Nephron progenitor cell (in vitro differentiated cells): ENCODE measurements at regions not wholly inside any gene's neighbourhood (a gene's known extent, or its start where the extent isn't known, plus 50 kb on each side); places are given as distances from the start of the nearest gene placed in this dataset.

Experiments used
- DNase-seq: peaks from one replicate; pipeline ENCODE4 v3.0.0; 2021
- H3K27ac Mint-ChIP-seq: 2 replicates; pipeline ENCODE4 v1.8.0; 2021; ENCODE audit warnings: mild to moderate bottlenecking, moderate library complexity, mixed read lengths
- H3K27me3 Mint-ChIP-seq: 2 replicates; pipeline ENCODE4 v1.8.0; 2021; ENCODE audit warnings: mild to moderate bottlenecking, low read depth, mixed read lengths; ENCODE audit not compliant: poor library complexity
- H3K36me3 Mint-ChIP-seq: 2 replicates; pipeline ENCODE4 v1.8.0; 2021; ENCODE audit warnings: low read depth, mixed read lengths
- H3K4me1 Mint-ChIP-seq: 2 replicates; pipeline ENCODE4 v1.8.0; 2021; ENCODE audit warnings: mixed read lengths
- H3K4me3 Mint-ChIP-seq: 2 replicates; pipeline ENCODE4 v1.8.0; 2021; ENCODE audit warnings: mild to moderate bottlenecking, moderate library complexity, mixed read lengths
- H3K9me3 Mint-ChIP-seq: 2 replicates; pipeline ENCODE4 v1.8.0; 2021; ENCODE audit warnings: mild to moderate bottlenecking, moderate library complexity, mixed read lengths
- CTCF ChIP-seq: fragments of 200-600 bp; sonication (generic); IDR thresholded peaks from 2 replicates; pipeline ENCODE4 v1.5.0; 2021; ENCODE audit warnings: antibody characterized with exemption

- no peak for DNase-seq
- Mint-ChIP-seq H3K4me3 (no peak overlapping the region), H3K27me3 (no peaks in the 10 kb centered on the region), H3K4me1 (no peaks in the 10 kb centered on the region), H3K9me3 (peaks cover 27% of the 10 kb centered on the region), H3K36me3 (no peaks in the 10 kb centered on the region), H3K27ac (no peak overlapping the region)
- TF ChIP-seq CTCF = no peak
Observed at GRCh38 chr6:135647521-135647920, 150.0 kb upstream of the AHI1 start.

DNA sequence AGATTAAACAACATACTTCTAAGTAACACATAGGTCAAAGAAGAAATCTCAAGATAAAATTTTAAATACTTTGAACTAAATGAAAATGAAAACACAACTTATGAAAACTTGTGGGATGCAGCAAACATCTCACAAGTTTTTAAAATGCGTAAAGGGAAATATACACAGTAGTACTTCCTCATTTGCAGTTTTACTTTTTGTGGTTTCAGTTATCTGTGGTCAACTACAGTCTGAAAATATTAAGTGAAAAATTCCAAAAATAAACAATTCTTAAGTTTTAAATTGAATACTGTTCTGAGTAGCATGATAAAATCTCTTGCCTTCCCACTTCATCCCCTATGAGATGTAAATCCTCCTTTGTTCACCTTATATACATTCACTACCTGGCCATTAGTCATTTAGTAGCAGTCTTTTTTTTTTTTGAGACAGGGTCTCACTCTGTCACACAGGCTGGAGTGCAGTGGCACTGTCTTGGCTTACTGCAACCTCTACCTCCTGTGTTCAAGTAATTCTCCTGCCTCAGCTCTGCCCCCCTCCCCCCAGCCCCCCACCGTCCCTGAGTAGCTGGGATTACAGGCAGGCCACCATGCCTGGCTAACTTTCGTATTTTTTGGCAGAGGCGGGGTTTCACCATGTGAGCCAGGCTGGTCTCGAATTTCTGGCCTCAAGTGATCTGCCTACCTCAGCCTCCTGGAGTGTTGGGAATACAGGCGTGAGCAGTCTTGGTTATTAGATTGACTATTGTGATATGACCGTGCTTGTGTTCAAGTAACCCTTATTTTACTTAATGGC, 154.6 kb upstream of the AHI1 start:
- TF ChIP-seq CTCF = no peak
- Mint-ChIP-seq H3K27ac (no peak overlapping the region), H3K27me3 (no peaks in the 10 kb centered on the region), H3K9me3 (peaks cover 59% of the 10 kb centered on the region), H3K4me3 (no peak overlapping the region), H3K4me1 (no peaks in the 10 kb centered on the region), H3K36me3 (no peaks in the 10 kb centered on the region)
- DNase-seq = no peak

DNA sequence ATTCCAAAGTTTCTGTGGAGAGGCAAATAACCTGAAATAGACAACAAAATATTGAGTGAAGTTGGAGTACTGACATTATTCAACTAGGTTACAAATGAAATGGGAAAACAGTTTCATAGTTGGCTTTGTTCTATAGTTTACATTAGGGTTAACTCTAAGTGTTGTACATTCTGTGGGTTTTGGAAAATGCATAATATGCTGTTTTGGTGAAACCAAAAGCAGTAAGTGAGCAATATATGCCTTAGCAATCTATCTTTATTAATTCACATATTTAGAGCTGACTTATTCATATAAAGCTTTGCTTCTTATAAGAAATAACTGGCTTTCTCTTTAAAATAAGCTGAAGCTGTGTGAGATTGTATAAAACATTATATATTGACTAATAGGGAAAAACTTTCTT, 157.5 kb upstream of the AHI1 start:
- Mint-ChIP-seq H3K9me3 (peaks cover 52% of the 10 kb centered on the region), H3K4me3 (no peak overlapping the region), H3K27ac (no peak overlapping the region), H3K36me3 (no peaks in the 10 kb centered on the region), H3K4me1 (no peaks in the 10 kb centered on the region), H3K27me3 (no peaks in the 10 kb centered on the region)
- no peak for DNase-seq
- TF ChIP-seq CTCF = no peak

DNA sequence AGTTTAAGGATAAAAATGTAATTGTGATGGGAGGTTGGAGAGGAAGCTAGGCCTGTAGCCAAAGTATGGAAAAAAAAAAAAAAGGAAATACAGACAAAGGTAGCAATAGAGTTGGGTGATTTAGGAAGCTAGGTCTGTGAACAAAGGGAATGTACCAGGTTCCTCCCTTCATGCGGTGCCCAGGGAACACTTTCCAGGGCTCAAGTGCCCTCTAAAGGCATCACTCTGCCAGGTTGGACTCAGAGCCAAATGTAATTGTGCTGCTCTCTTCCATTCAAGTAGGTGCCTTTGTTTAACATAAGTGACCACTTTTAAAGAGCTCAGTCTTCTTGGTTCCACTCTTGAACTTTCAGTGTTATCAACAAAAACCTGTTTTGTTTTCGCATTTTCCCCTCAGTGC, 159.7 kb upstream of the AHI1 start:
- no peak for TF ChIP-seq CTCF
- no peaks in the 10 kb centered on the region for H3K4me1 Mint-ChIP-seq
- H3K9me3 Mint-ChIP-seq = peaks cover 46% of the 10 kb centered on the region
- no peak for DNase-seq
- no peaks in the 10 kb centered on the region for H3K27me3 Mint-ChIP-seq
- no peaks in the 10 kb centered on the region for H3K36me3 Mint-ChIP-seq
- H3K27ac Mint-ChIP-seq = no peak overlapping the region
- H3K4me3 Mint-ChIP-seq = no peak overlapping the region

GRCh38 chr6:135658481-135658880, 160.9 kb upstream of the AHI1 start:
- no peaks in the 10 kb centered on the region for H3K27me3 Mint-ChIP-seq
- TF ChIP-seq CTCF = no peak
- H3K9me3 Mint-ChIP-seq = peaks cover 47% of the 10 kb centered on the region
- H3K4me1 Mint-ChIP-seq = no peaks in the 10 kb centered on the region
- no peak for DNase-seq
- H3K27ac Mint-ChIP-seq = no peak overlapping the region
- no peak overlapping the region for H3K4me3 Mint-ChIP-seq
- H3K36me3 Mint-ChIP-seq = no peaks in the 10 kb centered on the region

- no peak for TF ChIP-seq CTCF
- H3K36me3 Mint-ChIP-seq = no peaks in the 10 kb centered on the region
- no peaks in the 10 kb centered on the region for H3K4me1 Mint-ChIP-seq
- no peak overlapping the region for H3K4me3 Mint-ChIP-seq
- H3K9me3 Mint-ChIP-seq = peaks cover 47% of the 10 kb centered on the region
- no peaks in the 10 kb centered on the region for H3K27me3 Mint-ChIP-seq
- no peak overlapping the region for H3K27ac Mint-ChIP-seq
- DNase-seq = no peak
Observed at GRCh38 chr6:135658916-135659315, 161.4 kb upstream of the AHI1 start.
